ENCODE measurements at regions not wholly inside any gene's neighbourhood (a gene's known extent, or its start where the extent isn't known, plus 50 kb on each side); places are given as distances from the start of the nearest gene placed in this dataset.

- H3K9me3 ChIP-seq (ENCODE audit: control insufficient read depth in 2 of 2, insufficient read depth in 1 of 2, low read length in 1 of 2) = peaks cover 0 to 4% of the 10 kb centered on the region in 2 donors
- H3K27ac ChIP-seq (ENCODE audit: low read depth in 1 of 2, low read length in 1 of 2) = no peak overlapping the region
- no peaks in the 10 kb centered on the region for H3K27me3 ChIP-seq (ENCODE audit: control insufficient read depth in 2 of 2, insufficient read depth in 1 of 2, low read length in 1 of 2)
- DNase-seq (ENCODE audit: low read depth in 6 of 9, low spot score in 9 of 9) = no peak
- no peaks in the 10 kb centered on the region for H3K4me1 ChIP-seq (ENCODE audit: control insufficient read depth in 2 of 2, insufficient read depth in 2 of 2, low read length in 2 of 2)
- H3K4me3 ChIP-seq (ENCODE audit: low read length in 2 of 2) = no peak overlapping the region
- H3K36me3 ChIP-seq (ENCODE audit: control insufficient read depth in 2 of 2, insufficient read depth in 2 of 2, low read length in 1 of 2) = no peaks in the 10 kb centered on the region
- 90% methylated on average over 4 of the region's 4 CpGs for WGBS
Measured at GRCh38 chr20:58004900-58005299, 223.6 kb downstream of the ANKRD60 start.

GRCh38 chr20:58004146-58004545 is 224.3 kb downstream of the ANKRD60 start:
- peaks cover 0 to 4% of the 10 kb centered on the region in 2 donors for H3K9me3 ChIP-seq (ENCODE audit: control insufficient read depth in 2 of 2, insufficient read depth in 1 of 2, low read length in 1 of 2)
- H3K36me3 ChIP-seq (ENCODE audit: control insufficient read depth in 2 of 2, insufficient read depth in 2 of 2, low read length in 1 of 2) = no peaks in the 10 kb centered on the region
- 96% methylated on average over 7 of the region's 7 CpGs for WGBS
- H3K4me1 ChIP-seq (ENCODE audit: control insufficient read depth in 2 of 2, insufficient read depth in 2 of 2, low read length in 2 of 2) = peaks cover 2 to 3% of the 10 kb centered on the region in 2 donors
- DNase-seq (ENCODE audit: low read depth in 6 of 9, low spot score in 9 of 9) = no peak
- H3K4me3 ChIP-seq (ENCODE audit: low read length in 2 of 2) = no peak overlapping the region
- no peak overlapping the region for H3K27ac ChIP-seq (ENCODE audit: low read depth in 1 of 2, low read length in 1 of 2)
- peaks cover 0 to 3% of the 10 kb centered on the region in 2 donors for H3K27me3 ChIP-seq (ENCODE audit: control insufficient read depth in 2 of 2, insufficient read depth in 1 of 2, low read length in 1 of 2)

- no peak for DNase-seq (ENCODE audit: low read depth in 6 of 9, low spot score in 9 of 9)
- Histone ChIP-seq H3K27me3 (ENCODE audit: control insufficient read depth in 2 of 2, insufficient read depth in 1 of 2, low read length in 1 of 2) (peaks cover 0 to 7% of the 10 kb centered on the region in 2 donors), H3K4me1 (ENCODE audit: control insufficient read depth in 2 of 2, insufficient read depth in 2 of 2, low read length in 2 of 2) (peaks cover 7 to 9% of the 10 kb centered on the region in 2 donors), H3K27ac (ENCODE audit: low read depth in 1 of 2, low read length in 1 of 2) (no peak overlapping the region), H3K4me3 (ENCODE audit: low read length in 2 of 2) (no peak overlapping the region), H3K9me3 (ENCODE audit: control insufficient read depth in 2 of 2, insufficient read depth in 1 of 2, low read length in 1 of 2) (peaks cover 0 to 4% of the 10 kb centered on the region in 2 donors), H3K36me3 (ENCODE audit: control insufficient read depth in 2 of 2, insufficient read depth in 2 of 2, low read length in 1 of 2) (no peaks in the 10 kb centered on the region)
- WGBS = 95% methylated on average over 6 of the region's 6 CpGs
Measured at GRCh38 chr20:58003525-58003924, 224.9 kb downstream of the ANKRD60 start.

- Histone ChIP-seq H3K27me3 (ENCODE audit: control insufficient read depth in 2 of 2, insufficient read depth in 1 of 2, low read length in 1 of 2) (peaks cover 0 to 7% of the 10 kb centered on the region in 2 donors), H3K36me3 (ENCODE audit: control insufficient read depth in 2 of 2, insufficient read depth in 2 of 2, low read length in 1 of 2) (no peaks in the 10 kb centered on the region), H3K27ac (ENCODE audit: low read depth in 1 of 2, low read length in 1 of 2) (no peak overlapping the region), H3K4me3 (ENCODE audit: low read length in 2 of 2) (no peak overlapping the region), H3K9me3 (ENCODE audit: control insufficient read depth in 2 of 2, insufficient read depth in 1 of 2, low read length in 1 of 2) (peaks cover 0 to 4% of the 10 kb centered on the region in 2 donors), H3K4me1 (ENCODE audit: control insufficient read depth in 2 of 2, insufficient read depth in 2 of 2, low read length in 2 of 2) (peaks cover 7 to 10% of the 10 kb centered on the region in 2 donors)
- no peak for DNase-seq (ENCODE audit: low read depth in 6 of 9, low spot score in 9 of 9)
- WGBS = 96% methylated on average over 6 of the region's 6 CpGs
Measured at GRCh38 chr20:58002901-58003300, 225.6 kb downstream of the ANKRD60 start.

GRCh38 chr20:58001946-58002345 is 226.5 kb downstream of the ANKRD60 start:
- H3K9me3 ChIP-seq (ENCODE audit: control insufficient read depth in 2 of 2, insufficient read depth in 1 of 2, low read length in 1 of 2) = peaks cover 0 to 4% of the 10 kb centered on the region in 2 donors
- no peaks in the 10 kb centered on the region for H3K36me3 ChIP-seq (ENCODE audit: control insufficient read depth in 2 of 2, insufficient read depth in 2 of 2, low read length in 1 of 2)
- WGBS = 91% methylated on average over 3 of the region's 3 CpGs
- H3K27ac ChIP-seq (ENCODE audit: low read depth in 1 of 2, low read length in 1 of 2) = no peak overlapping the region
- peaks cover 7 to 10% of the 10 kb centered on the region in 2 donors for H3K4me1 ChIP-seq (ENCODE audit: control insufficient read depth in 2 of 2, insufficient read depth in 2 of 2, low read length in 2 of 2)
- peaks cover 0 to 7% of the 10 kb centered on the region in 2 donors for H3K27me3 ChIP-seq (ENCODE audit: control insufficient read depth in 2 of 2, insufficient read depth in 1 of 2, low read length in 1 of 2)
- no peak overlapping the region for H3K4me3 ChIP-seq (ENCODE audit: low read length in 2 of 2)
- DNase-seq (ENCODE audit: low read depth in 6 of 9, low spot score in 9 of 9) = no peak

GRCh38 chr20:58001381-58001780 is 227.1 kb downstream of the ANKRD60 start:
- no peak for DNase-seq (ENCODE audit: low read depth in 6 of 9, low spot score in 9 of 9)

GRCh38 chr20:58000861-58001260 is 227.6 kb downstream of the ANKRD60 start:
- Histone ChIP-seq H3K4me1 (ENCODE audit: control insufficient read depth in 2 of 2, insufficient read depth in 2 of 2, low read length in 2 of 2) (peaks cover 7 to 10% of the 10 kb centered on the region in 2 donors), H3K36me3 (ENCODE audit: control insufficient read depth in 2 of 2, insufficient read depth in 2 of 2, low read length in 1 of 2) (no peaks in the 10 kb centered on the region), H3K9me3 (ENCODE audit: control insufficient read depth in 2 of 2, insufficient read depth in 1 of 2, low read length in 1 of 2) (peaks cover 0 to 4% of the 10 kb centered on the region in 2 donors), H3K27me3 (ENCODE audit: control insufficient read depth in 2 of 2, insufficient read depth in 1 of 2, low read length in 1 of 2) (peaks cover 0 to 7% of the 10 kb centered on the region in 2 donors), H3K4me3 (ENCODE audit: low read length in 2 of 2) (no peak overlapping the region), H3K27ac (ENCODE audit: low read depth in 1 of 2, low read length in 1 of 2) (no peak overlapping the region)
- DNase-seq (ENCODE audit: low read depth in 6 of 9, low spot score in 9 of 9) = no peak
- WGBS = 96% methylated on average over 2 of the region's 2 CpGs

More at GRCh38 chr20:58001381-58001780, 227.1 kb downstream of the ANKRD60 start:
- Histone ChIP-seq H3K4me3 (ENCODE audit: low read length in 2 of 2) (no peak overlapping the region), H3K36me3 (ENCODE audit: control insufficient read depth in 2 of 2, insufficient read depth in 2 of 2, low read length in 1 of 2) (no peaks in the 10 kb centered on the region), H3K27ac (ENCODE audit: low read depth in 1 of 2, low read length in 1 of 2) (no peak overlapping the region), H3K9me3 (ENCODE audit: control insufficient read depth in 2 of 2, insufficient read depth in 1 of 2, low read length in 1 of 2) (peaks cover 0 to 4% of the 10 kb centered on the region in 2 donors), H3K4me1 (ENCODE audit: control insufficient read depth in 2 of 2, insufficient read depth in 2 of 2, low read length in 2 of 2) (peaks cover 7 to 10% of the 10 kb centered on the region in 2 donors), H3K27me3 (ENCODE audit: control insufficient read depth in 2 of 2, insufficient read depth in 1 of 2, low read length in 1 of 2) (peaks cover 0 to 7% of the 10 kb centered on the region in 2 donors)
- 92% methylated on average over 13 of the region's 13 CpGs for WGBS

- WGBS = 3% methylated on average over 17 of the region's 17 CpGs
- no peak overlapping the region for H3K4me3 ChIP-seq (ENCODE audit: low read length in 2 of 2)
- DNase-seq (ENCODE audit: low read depth in 6 of 9, low spot score in 9 of 9) = peak in 2 of 9 donors; percentile 2 to 27
- H3K27me3 ChIP-seq (ENCODE audit: control insufficient read depth in 2 of 2, insufficient read depth in 1 of 2, low read length in 1 of 2) = peaks cover 0 to 7% of the 10 kb centered on the region in 2 donors
- H3K4me1 ChIP-seq (ENCODE audit: control insufficient read depth in 2 of 2, insufficient read depth in 2 of 2, low read length in 2 of 2) = peaks cover 7 to 10% of the 10 kb centered on the region in 2 donors
- peaks cover 0 to 4% of the 10 kb centered on the region in 2 donors for H3K9me3 ChIP-seq (ENCODE audit: control insufficient read depth in 2 of 2, insufficient read depth in 1 of 2, low read length in 1 of 2)
- H3K36me3 ChIP-seq (ENCODE audit: control insufficient read depth in 2 of 2, insufficient read depth in 2 of 2, low read length in 1 of 2) = no peaks in the 10 kb centered on the region
- H3K27ac ChIP-seq (ENCODE audit: low read depth in 1 of 2, low read length in 1 of 2) = peak overlapping the region; percentile 18 to 43
Measured at GRCh38 chr20:57999465-58000111, 228.9 kb downstream of the ANKRD60 start.

GRCh38 chr20:57998981-57999464 is 229.4 kb downstream of the ANKRD60 start:
- peaks cover 0 to 4% of the 10 kb centered on the region in 2 donors for H3K9me3 ChIP-seq (ENCODE audit: control insufficient read depth in 2 of 2, insufficient read depth in 1 of 2, low read length in 1 of 2)
- no peak overlapping the region for H3K4me3 ChIP-seq (ENCODE audit: low read length in 2 of 2)
- no peaks in the 10 kb centered on the region for H3K36me3 ChIP-seq (ENCODE audit: control insufficient read depth in 2 of 2, insufficient read depth in 2 of 2, low read length in 1 of 2)
- peak overlapping the region; percentile 18 for H3K27ac ChIP-seq (ENCODE audit: low read depth in 1 of 2, low read length in 1 of 2)
- H3K27me3 ChIP-seq (ENCODE audit: control insufficient read depth in 2 of 2, insufficient read depth in 1 of 2, low read length in 1 of 2) = peaks cover 0 to 7% of the 10 kb centered on the region in 2 donors
- 62% methylated on average over 9 of the region's 9 CpGs for WGBS
- no peak for DNase-seq (ENCODE audit: low read depth in 6 of 9, low spot score in 9 of 9)
- H3K4me1 ChIP-seq (ENCODE audit: control insufficient read depth in 2 of 2, insufficient read depth in 2 of 2, low read length in 2 of 2) = peaks cover 7 to 10% of the 10 kb centered on the region in 2 donors

Measured in thymus (tissue), 11 donors.